HG03521 (cell line): ENCODE measurements at regions not wholly inside any gene's neighbourhood (a gene's known extent, or its start where the extent isn't known, plus 50 kb on each side); places are given as distances from the start of the nearest gene placed in this dataset.
"Not testable (repeated sequence)": the region's sequence is repeated elsewhere in the genome, so short reads cannot be mapped to it uniquely, and the experiment has no call there.

Experiments used
- ATAC-seq: cut with Tn5 transposase; IDR thresholded peaks from one replicate; pipeline ENCODE4 v1.9.1; 2021; ENCODE audit warnings: mild to moderate bottlenecking, moderate library complexity; ENCODE audit not compliant: unreplicated experiment

- no peak for ATAC-seq
Measured at GRCh38 chr2:156006721-156007618, 325.6 kb downstream of the NR4A2 start.

GRCh38 chr2:156005999-156006712 is 326.4 kb downstream of the NR4A2 start:
- no peak for ATAC-seq

- ATAC-seq = no peak
Measured at GRCh38 chr2:156005531-156005930, 327.0 kb downstream of the NR4A2 start.

GRCh38 chr2:156004459-156004858 is 328.1 kb downstream of the NR4A2 start:
- ATAC-seq = no peak

GRCh38 chr2:156003780-156004179 is 328.7 kb downstream of the NR4A2 start:
- no peak for ATAC-seq

GRCh38 chr2:156001851-156002250 is 330.7 kb downstream of the NR4A2 start:
- ATAC-seq = no peak

GRCh38 chr2:155997538-155997937 is 335.0 kb downstream of the NR4A2 start:
- ATAC-seq = no peak

GRCh38 chr2:155994315-155994714 is 338.2 kb downstream of the NR4A2 start:
- no peak for ATAC-seq

GRCh38 chr2:155983845-155984244 is 348.7 kb downstream of the NR4A2 start:
- no peak for ATAC-seq

- ATAC-seq = no peak
Measured at GRCh38 chr2:155982135-155982534, 350.4 kb downstream of the NR4A2 start.

- no peak for ATAC-seq
Measured at GRCh38 chr2:155980941-155981560, 351.5 kb downstream of the NR4A2 start.

GRCh38 chr2:155975734-155976133 is 356.8 kb downstream of the NR4A2 start:
- ATAC-seq = no peak

GRCh38 chr2:155972916-155973315 is 359.6 kb downstream of the NR4A2 start:
- ATAC-seq = no peak

- not testable (repeated sequence) for ATAC-seq
Measured at GRCh38 chr2:155966064-155966471, 366.5 kb downstream of the NR4A2 start.

GRCh38 chr2:155965415-155966063 is 367.0 kb downstream of the NR4A2 start:
- no peak for ATAC-seq

- no peak for ATAC-seq
Measured at GRCh38 chr2:155961641-155962040, 370.9 kb downstream of the NR4A2 start.

GRCh38 chr2:155958834-155959233 is 373.7 kb downstream of the NR4A2 start:
- ATAC-seq = no peak

- no peak for ATAC-seq
Measured at GRCh38 chr2:155947069-155947468, 385.5 kb downstream of the NR4A2 start.

- no peak for ATAC-seq
Measured at GRCh38 chr2:155944218-155944617, 388.3 kb downstream of the NR4A2 start.

- no peak for ATAC-seq
Measured at GRCh38 chr2:155930312-155930711, 402.2 kb downstream of the NR4A2 start.

GRCh38 chr2:155917380-155917779 is 415.1 kb downstream of the NR4A2 start:
- no peak for ATAC-seq
